HG03521 (cell line): ENCODE measurements at regions not wholly inside any gene's neighbourhood (a gene's known extent, or its start where the extent isn't known, plus 50 kb on each side); places are given as distances from the start of the nearest gene placed in this dataset.

Experiments
- ATAC-seq: cut with Tn5 transposase; IDR thresholded peaks from one replicate; pipeline ENCODE4 v1.9.1; 2021; ENCODE audit warnings: mild to moderate bottlenecking, moderate library complexity; ENCODE audit not compliant: unreplicated experiment

GRCh38 chr1:213914392-213914791 lies 73.4 kb upstream of the PROX1 start:
- ATAC-seq = no peak

- ATAC-seq = no peak
Observed at GRCh38 chr1:213921311-213921710, 66.5 kb upstream of the PROX1 start.

- ATAC-seq = no peak
Observed at GRCh38 chr1:213921712-213922111, 66.1 kb upstream of the PROX1 start.

GRCh38 chr1:213925531-213926182 lies 62.1 kb upstream of the PROX1 start:
- ATAC-seq = no peak

- no peak for ATAC-seq
Observed at GRCh38 chr1:213927846-213928245, 59.9 kb upstream of the PROX1 start.

- no peak for ATAC-seq
Observed at GRCh38 chr1:213929398-213929797, 58.4 kb upstream of the PROX1 start.

GRCh38 chr1:213931836-213932235 lies 55.9 kb upstream of the PROX1 start:
- no peak for ATAC-seq

GRCh38 chr1:213933336-213933735 lies 54.4 kb upstream of the PROX1 start:
- no peak for ATAC-seq

GRCh38 chr1:213934649-213935048 lies 53.1 kb upstream of the PROX1 start:
- no peak for ATAC-seq

- ATAC-seq = no peak
Observed at GRCh38 chr1:213936571-213936970, 51.2 kb upstream of the PROX1 start.
